ENCODE measurements at regions not wholly inside any gene's neighbourhood (a gene's known extent, or its start where the extent isn't known, plus 50 kb on each side); places are given as distances from the start of the nearest gene placed in this dataset.

- H3K27me3 Mint-ChIP-seq: no peaks in the 10 kb centered on the region
- no peaks in the 10 kb centered on the region for H3K36me3 Mint-ChIP-seq (ENCODE audit: low read depth)
- intact Hi-C loops (cut with DNase I, micrococcal nuclease): no loop called here
- ATAC-seq (ENCODE audit: poor library complexity) (no peak), DNase-seq (no peak)
- no peak overlapping the region for H3K27ac Mint-ChIP-seq
- H3K9me3 Mint-ChIP-seq: peaks cover 5% of the 10 kb centered on the region
- H3K4me1 Mint-ChIP-seq (ENCODE audit: low read depth): no peaks in the 10 kb centered on the region
- Histone ChIP-seq H3K4me3 (ENCODE audit: low read length) (no peak overlapping the region), H3K9me3 (ENCODE audit: control insufficient read depth in 1 of 2, insufficient read depth in 1 of 2, low read length in 2 of 2) (peaks cover 3 to 6% of the 10 kb centered on the region in 2 experiments), H3K36me3 (ENCODE audit: insufficient read depth, low read length) (no peaks in the 10 kb centered on the region), H3K4me1 (ENCODE audit: insufficient read depth, low read length) (no peaks in the 10 kb centered on the region), H3K27ac (ENCODE audit: low read depth in 1 of 2, low read length in 2 of 2) (no peak overlapping the region), H3K27me3 (ENCODE audit: control insufficient read depth in 1 of 2, insufficient read depth in 2 of 2, low read length in 2 of 2) (no peaks in the 10 kb centered on the region)
- ChIA-PET POLR2A (no interaction called here), CTCF (no interaction called here)
- TF ChIP-seq, protein P1, sequence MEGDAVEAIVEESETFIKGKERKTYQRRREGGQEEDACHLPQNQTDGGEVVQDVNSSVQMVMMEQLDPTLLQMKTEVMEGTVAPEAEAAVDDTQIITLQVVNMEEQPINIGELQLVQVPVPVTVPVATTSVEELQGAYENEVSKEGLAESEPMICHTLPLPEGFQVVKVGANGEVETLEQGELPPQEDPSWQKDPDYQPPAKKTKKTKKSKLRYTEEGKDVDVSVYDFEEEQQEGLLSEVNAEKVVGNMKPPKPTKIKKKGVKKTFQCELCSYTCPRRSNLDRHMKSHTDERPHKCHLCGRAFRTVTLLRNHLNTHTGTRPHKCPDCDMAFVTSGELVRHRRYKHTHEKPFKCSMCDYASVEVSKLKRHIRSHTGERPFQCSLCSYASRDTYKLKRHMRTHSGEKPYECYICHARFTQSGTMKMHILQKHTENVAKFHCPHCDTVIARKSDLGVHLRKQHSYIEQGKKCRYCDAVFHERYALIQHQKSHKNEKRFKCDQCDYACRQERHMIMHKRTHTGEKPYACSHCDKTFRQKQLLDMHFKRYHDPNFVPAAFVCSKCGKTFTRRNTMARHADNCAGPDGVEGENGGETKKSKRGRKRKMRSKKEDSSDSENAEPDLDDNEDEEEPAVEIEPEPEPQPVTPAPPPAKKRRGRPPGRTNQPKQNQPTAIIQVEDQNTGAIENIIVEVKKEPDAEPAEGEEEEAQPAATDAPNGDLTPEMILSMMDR (IDR thresholded peaks at IDR 0.05): no peak
- no peak overlapping the region for H3K4me3 Mint-ChIP-seq
Measured at GRCh38 chr7:52472006-52472620, 563.3 kb upstream of the POM121L12 start.

- DNase-seq: no peak
- H3K27ac ChIP-seq (ENCODE audit: low read depth in 1 of 2, low read length in 2 of 2): no peak overlapping the region
- Mint-ChIP-seq H3K27ac (no peak overlapping the region), H3K4me1 (ENCODE audit: low read depth) (no peaks in the 10 kb centered on the region), H3K27me3 (no peaks in the 10 kb centered on the region), H3K36me3 (ENCODE audit: low read depth) (no peaks in the 10 kb centered on the region), H3K4me3 (no peak overlapping the region), H3K9me3 (peaks cover 5% of the 10 kb centered on the region)
- no peaks in the 10 kb centered on the region for H3K4me1 ChIP-seq (ENCODE audit: insufficient read depth, low read length)
- intact Hi-C loops (cut with DNase I, micrococcal nuclease): no loop called here
- no peak for ATAC-seq (ENCODE audit: poor library complexity)
- CTCF ChIA-PET: no interaction called here
- no peak overlapping the region for H3K4me3 ChIP-seq (ENCODE audit: low read length)
- no peaks in the 10 kb centered on the region for H3K27me3 ChIP-seq (ENCODE audit: control insufficient read depth in 1 of 2, insufficient read depth in 2 of 2, low read length in 2 of 2)
- TF ChIP-seq, protein P1 (IDR thresholded peaks at IDR 0.05): no peak
- H3K9me3 ChIP-seq (ENCODE audit: control insufficient read depth in 1 of 2, insufficient read depth in 1 of 2, low read length in 2 of 2): peaks cover 4 to 8% of the 10 kb centered on the region in 2 experiments
- POLR2A ChIA-PET: no interaction called here
- no peaks in the 10 kb centered on the region for H3K36me3 ChIP-seq (ENCODE audit: insufficient read depth, low read length)
Measured at GRCh38 chr7:52465216-52465615, 570.2 kb upstream of the POM121L12 start.

GRCh38 chr7:52463341-52463740 is 572.1 kb upstream of the POM121L12 start:
- no peak overlapping the region for H3K4me3 ChIP-seq (ENCODE audit: low read length)
- Mint-ChIP-seq H3K27me3 (no peaks in the 10 kb centered on the region), H3K4me3 (no peak overlapping the region), H3K36me3 (ENCODE audit: low read depth) (no peaks in the 10 kb centered on the region), H3K27ac (no peak overlapping the region), H3K9me3 (peaks cover 5% of the 10 kb centered on the region), H3K4me1 (ENCODE audit: low read depth) (no peaks in the 10 kb centered on the region)
- CTCF ChIA-PET: no interaction called here
- no peak for ATAC-seq (ENCODE audit: poor library complexity)
- DNase-seq: no peak
- H3K36me3 ChIP-seq (ENCODE audit: insufficient read depth, low read length): no peaks in the 10 kb centered on the region
- TF ChIP-seq, protein P1 (IDR thresholded peaks at IDR 0.05): no peak
- H3K4me1 ChIP-seq (ENCODE audit: insufficient read depth, low read length): no peaks in the 10 kb centered on the region
- H3K27ac ChIP-seq (ENCODE audit: low read depth in 1 of 2, low read length in 2 of 2): no peak overlapping the region
- H3K9me3 ChIP-seq (ENCODE audit: control insufficient read depth in 1 of 2, insufficient read depth in 1 of 2, low read length in 2 of 2): peaks cover 0 to 11% of the 10 kb centered on the region in 2 experiments
- intact Hi-C loops (cut with DNase I, micrococcal nuclease): no loop called here
- POLR2A ChIA-PET: no interaction called here
- H3K27me3 ChIP-seq (ENCODE audit: control insufficient read depth in 1 of 2, insufficient read depth in 2 of 2, low read length in 2 of 2): no peaks in the 10 kb centered on the region

All from CD4-positive, alpha-beta T cell (primary cell).